GM23338 (cell line): ENCODE measurements at regions not wholly inside any gene's neighbourhood (a gene's known extent, or its start where the extent isn't known, plus 50 kb on each side); places are given as distances from the start of the nearest gene placed in this dataset.

Source experiments
- ATAC-seq: fragments of 200-7000 bp; cut with Tn5 transposase; 3 replicates; pipeline ENCODE4 v1.9.1; 2020
- DNase-seq: peaks from one replicate; pipeline ENCODE4 v3.0.0-alpha.2; 2015; ENCODE audit warnings: low spot score
- H2AFZ ChIP-seq: fragments of 200-600 bp; sonication (generic); 2 replicates; pipeline ENCODE4 v1.8.0; 2016; ENCODE audit warnings: antibody characterized with exemption, mild to moderate bottlenecking, moderate library complexity
- H3F3A ChIP-seq: fragments of 200-600 bp; sonication (generic); replicated peaks from 2 replicates; pipeline ENCODE4 v1.8.0; 2017; ENCODE audit warnings: antibody characterized with exemption, mixed run types, low read depth
- H3K27ac ChIP-seq: fragments of 200-600 bp; sonication (generic); 2 replicates; pipeline ENCODE4 v1.6.1; 2016; ENCODE audit warnings: low read depth
- H3K27me3 ChIP-seq: fragments of 200-600 bp; sonication (generic); 2 replicates; pipeline ENCODE4 v1.8.0; 2016; ENCODE audit warnings: mild to moderate bottlenecking, mixed run types, moderate library complexity; ENCODE audit not compliant: insufficient read depth
- H3K36me3 ChIP-seq: fragments of 200-600 bp; sonication (generic); 2 replicates; pipeline ENCODE4 v1.8.0; 2016; ENCODE audit warnings: mild to moderate bottlenecking; ENCODE audit not compliant: insufficient read depth
- H3K4me1 ChIP-seq: fragments of 200-600 bp; sonication (generic); 2 replicates; pipeline ENCODE4 v1.8.0; 2016; ENCODE audit warnings: mild to moderate bottlenecking, moderate library complexity; ENCODE audit not compliant: insufficient read depth
- H3K4me2 ChIP-seq: fragments of 200-600 bp; sonication (generic); 2 replicates; pipeline ENCODE4 v1.7.1; 2017; ENCODE audit warnings: mixed run types
- H3K4me3 ChIP-seq: fragments of 200-600 bp; sonication (generic); 2 replicates; pipeline ENCODE4 v1.6.1; 2016; ENCODE audit warnings: mixed run types
- H3K79me2 ChIP-seq: fragments of 200-600 bp; sonication (generic); replicated peaks from 2 replicates; pipeline ENCODE4 v1.8.0; 2017; ENCODE audit warnings: mild to moderate bottlenecking; ENCODE audit not compliant: insufficient read depth
- H3K9me2 ChIP-seq: fragments of 200-600 bp; sonication (generic); 2 replicates; pipeline ENCODE4 v1.8.0; 2017; ENCODE audit not compliant: insufficient read depth
- H4K20me1 ChIP-seq: fragments of 200-600 bp; sonication (generic); replicated peaks from 2 replicates; pipeline ENCODE4 v1.8.0; 2017; ENCODE audit warnings: mild to moderate bottlenecking; ENCODE audit not compliant: insufficient read depth
- H3K27ac Mint-ChIP-seq: 2 replicates; pipeline ENCODE4 v1.8.0; 2020; ENCODE audit warnings: inconsistent platforms, mild to moderate bottlenecking, moderate library complexity, mixed read lengths
- H3K27me3 Mint-ChIP-seq: 3 replicates; pipeline ENCODE4 v1.8.0; 2022; ENCODE audit warnings: low read depth, mild to moderate bottlenecking, moderate library complexity, mixed read lengths, inconsistent platforms; ENCODE audit not compliant: insufficient read depth, poor library complexity
- H3K36me3 Mint-ChIP-seq: 3 replicates; pipeline ENCODE4 v1.8.0; 2021; ENCODE audit warnings: low read depth, mild to moderate bottlenecking, inconsistent platforms, moderate library complexity, mixed read lengths
- H3K4me1 Mint-ChIP-seq: 3 replicates; pipeline ENCODE4 v1.8.0; 2020; ENCODE audit warnings: mild to moderate bottlenecking, inconsistent platforms, mixed read lengths
- H3K4me3 Mint-ChIP-seq: 3 replicates; pipeline ENCODE4 v1.8.0; 2021; ENCODE audit warnings: moderate library complexity, mild to moderate bottlenecking, inconsistent platforms, mixed read lengths
- H3K9me3 Mint-ChIP-seq: 3 replicates; pipeline ENCODE4 v1.8.0; 2020; ENCODE audit warnings: moderate library complexity, mild to moderate bottlenecking, inconsistent platforms, mixed read lengths
- CREB1 ChIP-seq: fragments of 250-450 bp; sonication (Bioruptor Pico); IDR thresholded peaks from 2 replicates; pipeline ENCODE4 v1.5.0; 2020; ENCODE audit warnings: low read depth, mild to moderate bottlenecking, moderate library complexity
- CTCF ChIP-seq, 2 experiments: fragments of 200-600 bp in 1 of 2; sonication (generic) in 1 of 2; conservative IDR thresholded peaks; 2 replicates each; pipeline versions ENCODE4 v1.5.1 to v1.6.1; 2016 to 2017; ENCODE audit warnings: antibody characterized with exemption in 2 of 2, low read depth in 2 of 2, mild to moderate bottlenecking in 2 of 2, moderate library complexity in 1 of 2
- EZH2phosphoT487 ChIP-seq: fragments of 200-600 bp; sonication (generic); IDR thresholded peaks from one replicate; pipeline ENCODE4 v1.8.1; 2018; ENCODE audit warnings: antibody characterized with exemption; ENCODE audit not compliant: unreplicated experiment
- REST ChIP-seq: IDR thresholded peaks from one replicate; pipeline ENCODE4 v1.6.1; 2018; ENCODE audit warnings: antibody characterized with exemption; ENCODE audit not compliant: unreplicated experiment
- STAT1 ChIP-seq: IDR thresholded peaks from one replicate; pipeline ENCODE4 v1.6.1; 2016; ENCODE audit warnings: antibody characterized with exemption; ENCODE audit not compliant: unreplicated experiment
- ZNF114 ChIP-seq: fragments of 250-450 bp; sonication (Bioruptor Pico); IDR thresholded peaks from 2 replicates; pipeline ENCODE4 v1.5.0; 2020; ENCODE audit warnings: mild to moderate bottlenecking, moderate library complexity

GRCh38 chr1:10904396-10905358, 107.8 kb upstream of the TARDBP start:
- Histone ChIP-seq H3K4me1 (peaks cover 34% of the 10 kb centered on the region), H3K4me3 (no peak overlapping the region), H3K36me3 (no peaks in the 10 kb centered on the region), H3K4me2 (no peak overlapping the region), H3K27ac (no peak overlapping the region), H3K27me3 (no peaks in the 10 kb centered on the region), H3F3A (0 out of 2 replicates have a peak, but pooled peaks cover 2% of the 10 kb centered on the region), H2AFZ (no peak overlapping the region), H4K20me1 (no peaks in the 10 kb centered on the region), H3K9me2 (no peaks in the 10 kb centered on the region), H3K79me2 (no peaks in the 10 kb centered on the region)
- Mint-ChIP-seq H3K4me3 (no peak overlapping the region), H3K27ac (no peak overlapping the region), H3K9me3 (no peaks in the 10 kb centered on the region; the same call in 2 of the 3 replicates), H3K27me3 (peaks cover 17% of the 10 kb centered on the region), H3K36me3 (no peaks in the 10 kb centered on the region), H3K4me1 (peaks cover 44% of the 10 kb centered on the region)
- TF ChIP-seq EZH2phosphoT487 = no peak
- TF ChIP-seq STAT1 = no peak
- ATAC-seq (no peak), DNase-seq (no peak)

- H2AFZ ChIP-seq = no peak overlapping the region
- H3K27me3 Mint-ChIP-seq = peaks cover 14% of the 10 kb centered on the region
- no peaks in the 10 kb centered on the region for H4K20me1 ChIP-seq
- H3K27ac ChIP-seq = no peak overlapping the region
- no peaks in the 10 kb centered on the region for H3K36me3 Mint-ChIP-seq
- H3K4me1 ChIP-seq = peaks cover 28% of the 10 kb centered on the region
- H3K27me3 ChIP-seq = no peaks in the 10 kb centered on the region
- H3K9me2 ChIP-seq = no peaks in the 10 kb centered on the region
- H3K4me3 ChIP-seq = no peak overlapping the region
- H3K9me3 Mint-ChIP-seq = no peaks in the 10 kb centered on the region; the same call in 2 of the 3 replicates
- DNase-seq (no peak), ATAC-seq (peak; percentile 8; the same call in 1 of the 3 replicates)
- no peak overlapping the region for H3K4me2 ChIP-seq
- no peaks in the 10 kb centered on the region for H3K36me3 ChIP-seq
- 0 out of 2 replicates have a peak, but pooled peaks cover 2% of the 10 kb centered on the region for H3F3A ChIP-seq
- H3K4me3 Mint-ChIP-seq = no peak overlapping the region
- no peak overlapping the region for H3K27ac Mint-ChIP-seq
- peaks cover 42% of the 10 kb centered on the region for H3K4me1 Mint-ChIP-seq
- H3K79me2 ChIP-seq = no peaks in the 10 kb centered on the region
- TF ChIP-seq CTCF (conservative IDR thresholded peaks at IDR 0.05; ENCODE audit: low read depth in 2 of 2) (no peak), REST (no peak), CREB1 (CRISPR knock-in tag) (no peak), EZH2phosphoT487 (no peak), STAT1 (no peak), ZNF114 (CRISPR knock-in tag) (no peak)
Measured at GRCh38 chr1:10905841-10906655, 106.4 kb upstream of the TARDBP start.
